CD4-positive, alpha-beta T cell treated with Interleukin-21 for 1 hour (primary cell): ENCODE measurements at regions not wholly inside any gene's neighbourhood (a gene's known extent, or its start where the extent isn't known, plus 50 kb on each side); places are given as distances from the start of the nearest gene placed in this dataset.
"Not testable (repeated sequence)": the region's sequence is repeated elsewhere in the genome, so short reads cannot be mapped to it uniquely, and the experiment has no call there.

Experiments
- DNase-seq: peaks from one replicate; pipeline ENCODE4 v3.0.0-alpha.2; 2020

GRCh38 chr12:3371018-3371417 lies 120.0 kb upstream of the PRMT8 start:
- no peak for DNase-seq

GRCh38 chr12:3375326-3375725 lies 115.7 kb upstream of the PRMT8 start:
- no peak for DNase-seq

GRCh38 chr12:3376779-3377455 lies 114.1 kb upstream of the PRMT8 start:
- no peak for DNase-seq

GRCh38 chr12:3378655-3379054 lies 112.3 kb upstream of the PRMT8 start:
- no peak for DNase-seq

- DNase-seq = no peak
These were observed 111.9 kb upstream of the PRMT8 start for GRCh38 chr12:3379079-3379478.

- no peak for DNase-seq
These were observed 110.6 kb upstream of the PRMT8 start for GRCh38 chr12:3380200-3381043.

- no peak for DNase-seq
These were observed 109.7 kb upstream of the PRMT8 start for GRCh38 chr12:3381059-3382047.

- no peak for DNase-seq
These were observed 101.0 kb upstream of the PRMT8 start for GRCh38 chr12:3389986-3390385.

GRCh38 chr12:3397596-3397995 lies 93.4 kb upstream of the PRMT8 start:
- DNase-seq = not testable (repeated sequence)

GRCh38 chr12:3398196-3398789 lies 92.7 kb upstream of the PRMT8 start:
- no peak for DNase-seq

GRCh38 chr12:3405821-3406220 lies 85.2 kb upstream of the PRMT8 start:
- no peak for DNase-seq

- DNase-seq = no peak
These were observed 83.3 kb upstream of the PRMT8 start for GRCh38 chr12:3407723-3408122.

GRCh38 chr12:3409662-3410061 lies 81.3 kb upstream of the PRMT8 start:
- DNase-seq = no peak

GRCh38 chr12:3416159-3416558 lies 74.8 kb upstream of the PRMT8 start:
- DNase-seq = no peak

GRCh38 chr12:3416670-3417069 lies 74.3 kb upstream of the PRMT8 start:
- DNase-seq = no peak

GRCh38 chr12:3417113-3417512 lies 73.9 kb upstream of the PRMT8 start:
- no peak for DNase-seq

GRCh38 chr12:3417937-3418462 lies 73.0 kb upstream of the PRMT8 start:
- no peak for DNase-seq

GRCh38 chr12:3418609-3419390 lies 72.2 kb upstream of the PRMT8 start:
- DNase-seq = no peak

GRCh38 chr12:3419558-3419957 lies 71.4 kb upstream of the PRMT8 start:
- no peak for DNase-seq

GRCh38 chr12:3420693-3421092 lies 70.3 kb upstream of the PRMT8 start:
- DNase-seq = no peak

GRCh38 chr12:3421191-3421978 lies 69.6 kb upstream of the PRMT8 start:
- no peak for DNase-seq
